ENCODE measurements at regions not wholly inside any gene's neighbourhood (a gene's known extent, or its start where the extent isn't known, plus 50 kb on each side); places are given as distances from the start of the nearest gene placed in this dataset.
"Not testable (repeated sequence)": the region's sequence is repeated elsewhere in the genome, so short reads cannot be mapped to it uniquely, and the experiment has no call there.

GRCh38 chr13:65529541-65529940 is 1700.6 kb downstream of the PCDH9 start:
- intact Hi-C loops (cut with micrococcal nuclease) = no loop called here

- intact Hi-C loops (cut with micrococcal nuclease) = no loop called here
These were observed 1721.4 kb downstream of the PCDH9 start for GRCh38 chr13:65508745-65509144.

DNA sequence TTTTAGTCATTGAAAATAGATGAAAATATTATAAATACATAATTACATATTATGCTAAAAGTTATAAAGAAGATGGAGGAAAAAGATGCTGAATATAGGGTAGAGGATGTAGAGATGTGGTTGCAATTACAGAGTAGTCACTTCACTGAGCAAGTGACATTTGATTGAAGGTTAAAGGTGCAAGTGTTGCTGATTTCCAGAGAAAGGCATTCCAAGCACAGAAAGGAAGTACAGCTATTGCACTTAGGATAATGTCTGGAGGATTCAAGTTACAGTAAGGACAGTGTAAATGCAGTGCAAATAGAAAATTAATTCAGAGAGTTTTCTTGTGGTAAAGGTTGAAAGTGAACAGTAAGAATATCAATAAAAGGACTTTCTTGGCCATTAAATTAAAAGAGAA is 1721.8 kb downstream of the PCDH9 start:
- intact Hi-C loops (cut with micrococcal nuclease) = no loop called here

- intact Hi-C loops (cut with micrococcal nuclease) = no loop called here
These were observed 1724.2 kb downstream of the PCDH9 start for GRCh38 chr13:65505941-65506340.

DNA sequence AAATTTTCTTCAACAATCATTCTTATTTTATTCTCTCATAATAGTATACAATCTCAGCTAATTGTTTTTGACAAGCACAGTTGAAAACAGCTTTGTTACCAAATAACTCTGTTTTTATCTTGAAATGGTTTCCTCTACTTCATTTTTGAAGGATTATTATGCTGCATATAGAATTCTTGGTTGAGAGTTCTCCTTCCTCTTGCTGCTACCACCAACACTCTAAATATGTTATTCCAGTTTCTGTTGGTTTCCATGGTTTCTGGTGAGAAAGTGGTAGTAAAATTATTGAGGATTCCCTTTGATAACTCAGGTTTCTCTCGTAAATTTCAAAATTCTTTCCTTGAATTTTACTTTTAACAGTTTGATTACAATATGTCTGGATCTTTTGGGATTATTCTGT is 1725.9 kb downstream of the PCDH9 start:
- intact Hi-C loops (cut with micrococcal nuclease) = no loop called here

- intact Hi-C loops (cut with micrococcal nuclease) = no loop called here
These were observed 1729.7 kb downstream of the PCDH9 start for GRCh38 chr13:65500481-65500880.

DNA sequence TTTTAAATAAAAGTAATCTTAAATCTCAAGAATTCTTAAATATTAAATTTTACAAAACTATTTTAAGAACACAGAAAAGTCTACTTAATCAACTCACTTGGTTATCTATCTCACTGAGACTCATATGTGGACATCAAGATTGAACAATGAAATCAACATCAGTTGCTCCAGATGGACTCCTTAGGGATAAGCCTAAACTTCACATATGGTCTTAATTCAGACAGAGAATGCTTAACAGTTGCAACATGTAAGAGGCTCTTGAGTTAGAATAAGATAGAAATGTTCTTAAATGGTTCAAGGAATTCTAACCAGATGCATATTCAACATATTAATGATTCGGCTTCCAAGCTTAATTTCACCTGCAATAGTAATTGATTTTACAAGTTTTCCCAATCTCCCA is 1730.9 kb downstream of the PCDH9 start:
- intact Hi-C loops (cut with micrococcal nuclease) = no loop called here

- intact Hi-C loops (cut with micrococcal nuclease) = no loop called here
These were observed 1732.9 kb downstream of the PCDH9 start for GRCh38 chr13:65497265-65497664.

DNA sequence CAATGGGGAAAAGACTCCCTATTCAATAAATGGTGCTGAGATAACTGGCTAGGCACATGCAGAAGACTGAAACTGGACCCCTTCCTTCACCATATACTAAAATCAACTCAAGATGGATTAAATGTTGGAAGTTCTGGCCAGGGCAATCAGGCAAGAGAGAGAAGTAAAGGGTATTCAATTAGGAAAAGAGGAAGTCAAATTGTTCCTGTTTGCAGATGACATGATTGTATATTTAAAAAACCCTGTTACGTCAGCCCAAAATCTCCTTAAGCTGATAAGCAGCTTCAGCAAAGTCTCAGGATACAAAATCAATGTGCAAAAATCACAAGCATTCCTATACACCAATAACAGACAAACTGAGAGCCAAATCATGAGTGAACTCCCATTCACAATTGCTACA is 1739.4 kb downstream of the PCDH9 start:
- intact Hi-C loops (cut with micrococcal nuclease) = not testable (repeated sequence)

DNA sequence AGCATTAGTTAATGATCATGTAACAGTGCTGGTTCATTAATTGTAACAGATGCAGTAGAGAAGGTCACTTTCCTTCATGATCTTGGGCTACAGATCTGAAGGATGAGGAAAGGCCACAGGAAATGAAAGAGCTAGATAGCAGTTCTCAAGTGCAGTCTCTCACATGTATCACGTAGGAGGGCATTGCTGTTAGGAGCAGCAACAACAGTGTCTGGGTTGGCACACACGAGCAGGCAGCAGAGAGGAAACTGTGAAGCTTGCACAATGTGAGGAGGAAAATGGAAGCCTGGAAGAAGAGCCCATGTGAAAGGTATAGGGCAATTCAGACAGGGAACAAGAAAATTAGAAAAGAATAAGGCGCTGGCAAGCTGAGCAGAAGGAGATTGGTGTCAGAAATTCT is 1741.5 kb downstream of the PCDH9 start:
- intact Hi-C loops (cut with micrococcal nuclease) = no loop called here

- intact Hi-C loops (cut with micrococcal nuclease) = no loop called here
These were observed 1750.4 kb downstream of the PCDH9 start for GRCh38 chr13:65479692-65480091.

DNA sequence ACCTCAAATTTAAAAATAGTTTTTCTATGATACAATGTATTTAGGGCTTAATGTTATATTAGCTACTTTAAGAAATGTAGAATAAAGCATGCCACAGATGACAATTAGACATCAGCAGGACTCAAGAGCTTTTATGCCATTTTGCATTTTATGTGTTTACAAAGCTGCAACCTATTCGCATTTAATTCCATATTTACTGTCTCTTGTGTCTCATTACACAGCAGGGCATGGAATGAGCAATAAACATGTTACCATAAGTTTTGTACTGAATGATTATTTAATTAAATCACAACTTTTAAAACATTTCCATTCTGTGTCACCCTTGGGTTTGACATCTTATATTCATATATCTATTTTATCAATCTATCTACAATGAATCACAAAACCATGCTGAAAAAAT is 1756.9 kb downstream of the PCDH9 start:
- intact Hi-C loops (cut with micrococcal nuclease) = no loop called here

DNA sequence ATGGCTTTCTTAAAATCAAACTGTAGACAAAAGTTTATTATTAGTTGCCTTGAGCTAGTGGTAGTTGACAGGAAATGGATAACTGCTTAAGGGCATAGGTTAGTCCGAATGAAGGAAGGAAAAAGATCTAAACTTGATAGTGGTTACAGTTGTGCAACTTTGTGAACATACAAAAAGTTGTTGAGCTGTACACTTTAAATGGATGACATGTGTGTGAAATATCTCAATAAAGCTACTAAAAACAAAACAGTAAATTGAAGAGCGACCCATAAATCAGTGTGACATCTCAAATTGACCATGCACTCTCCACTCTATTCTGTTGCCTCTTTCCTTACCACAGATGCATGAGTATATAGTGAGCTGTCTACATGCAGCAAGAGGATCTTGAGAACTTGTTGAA is 1757.8 kb downstream of the PCDH9 start:
- intact Hi-C loops (cut with micrococcal nuclease) = no loop called here

GRCh38 chr13:65470781-65471180 is 1759.4 kb downstream of the PCDH9 start:
- intact Hi-C loops (cut with micrococcal nuclease) = no loop called here

DNA sequence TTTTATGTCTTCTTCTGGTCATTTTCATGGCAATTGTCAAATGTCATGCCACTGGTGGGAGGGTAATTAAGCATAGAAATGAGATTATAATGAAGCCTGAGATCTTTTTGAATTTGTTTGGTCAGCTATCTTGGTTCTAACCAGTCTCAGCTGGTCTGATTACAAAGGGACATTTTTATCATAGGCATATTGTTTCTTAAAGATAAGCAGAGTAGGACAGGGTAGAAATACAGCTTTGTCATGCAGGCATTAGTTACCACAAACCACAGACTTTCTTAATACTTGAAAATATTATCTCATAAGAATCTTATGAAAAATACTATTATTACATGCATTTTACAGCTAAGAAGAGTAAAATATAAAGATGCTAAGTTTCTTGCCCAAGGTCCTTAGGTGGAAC is 1761.5 kb downstream of the PCDH9 start:
- intact Hi-C loops (cut with micrococcal nuclease) = no loop called here

DNA sequence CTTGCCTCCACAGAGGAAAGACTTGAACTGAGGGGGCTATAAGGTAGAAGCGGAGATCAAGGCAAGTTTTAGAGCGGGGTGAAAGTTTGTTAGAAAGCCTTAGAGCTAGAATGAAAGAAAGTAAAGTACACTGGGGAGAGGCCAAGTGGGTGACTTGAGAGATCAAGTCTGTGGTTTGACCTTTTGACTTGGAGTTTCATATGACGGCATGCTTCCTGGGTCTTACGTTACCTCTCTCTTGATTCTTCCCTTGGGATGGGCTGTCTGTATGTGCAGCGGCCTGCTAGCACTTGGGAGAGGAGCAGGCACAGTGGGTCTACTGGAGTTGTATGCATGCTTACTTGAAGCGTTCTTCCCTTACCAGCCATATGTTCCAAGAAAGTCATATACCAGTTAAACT is 1768.5 kb downstream of the PCDH9 start:
- intact Hi-C loops (cut with micrococcal nuclease) = no loop called here

- intact Hi-C loops (cut with micrococcal nuclease) = no loop called here
These were observed 1770.0 kb downstream of the PCDH9 start for GRCh38 chr13:65460136-65460535.

- intact Hi-C loops (cut with micrococcal nuclease) = no loop called here
These were observed 1773.8 kb downstream of the PCDH9 start for GRCh38 chr13:65456150-65456912.

GRCh38 chr13:65454403-65454802 is 1775.7 kb downstream of the PCDH9 start:
- intact Hi-C loops (cut with micrococcal nuclease) = no loop called here

DNA sequence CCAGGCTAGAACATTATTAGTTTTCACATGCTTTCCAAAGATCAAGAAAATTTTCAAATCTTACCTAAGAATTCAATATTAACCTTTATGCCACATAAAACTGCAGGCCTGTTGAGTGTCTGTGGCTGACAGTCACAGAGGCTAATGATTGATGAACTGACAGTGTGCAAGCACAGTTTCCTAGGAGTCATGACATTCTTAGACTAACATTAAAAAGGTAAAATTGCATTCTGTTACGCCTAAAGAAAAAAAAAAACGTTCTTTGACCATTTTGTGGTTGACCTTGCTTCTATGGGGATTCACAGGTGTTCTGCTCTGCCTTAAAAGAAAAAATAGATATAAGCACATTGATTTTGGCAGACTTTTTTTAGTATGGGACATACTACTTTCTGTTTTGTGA is 1776.2 kb downstream of the PCDH9 start:
- intact Hi-C loops (cut with micrococcal nuclease) = no loop called here

GRCh38 chr13:65445340-65445739 is 1784.8 kb downstream of the PCDH9 start:
- intact Hi-C loops (cut with micrococcal nuclease) = no loop called here

DNA sequence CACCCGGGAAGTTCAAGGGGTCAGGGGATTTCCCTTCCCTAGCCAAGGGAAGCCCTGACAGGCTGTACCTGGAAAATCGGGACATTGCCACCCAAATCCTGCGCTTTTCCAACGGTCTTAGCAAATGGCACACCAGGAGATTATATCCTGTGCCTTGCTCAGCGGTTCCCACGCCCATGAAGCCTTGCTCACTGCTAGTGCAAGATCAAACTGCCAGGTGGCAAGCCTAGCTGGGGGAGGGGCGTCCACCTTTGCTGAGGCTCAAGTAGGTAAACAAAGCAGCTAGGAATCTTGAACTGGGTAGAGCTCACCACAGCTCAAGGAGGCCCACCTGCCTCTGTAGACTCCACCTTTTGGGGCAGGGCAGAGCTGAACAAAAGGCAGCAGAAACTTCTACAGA is 1794.5 kb downstream of the PCDH9 start:
- intact Hi-C loops (cut with micrococcal nuclease) = no loop called here

DNA sequence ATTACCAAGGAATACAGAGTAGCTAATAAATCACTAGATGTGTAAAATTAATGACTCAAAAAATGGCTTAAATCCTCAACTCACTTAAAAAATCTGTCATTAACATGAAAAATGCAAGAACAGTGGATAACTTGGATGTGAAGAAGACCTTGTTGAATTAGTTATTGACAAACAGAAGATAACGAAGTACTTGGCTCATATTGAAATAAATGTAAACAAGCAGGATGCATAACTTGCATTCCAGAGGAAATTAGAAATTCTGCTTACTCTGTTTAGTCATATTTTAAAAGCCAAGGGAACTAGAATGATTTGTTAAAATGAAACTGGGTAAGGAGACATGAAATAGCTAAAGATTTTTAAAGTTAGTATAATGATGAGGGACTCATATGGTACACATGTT is 1812.2 kb downstream of the PCDH9 start:
- intact Hi-C loops (cut with micrococcal nuclease) = no loop called here

DNA sequence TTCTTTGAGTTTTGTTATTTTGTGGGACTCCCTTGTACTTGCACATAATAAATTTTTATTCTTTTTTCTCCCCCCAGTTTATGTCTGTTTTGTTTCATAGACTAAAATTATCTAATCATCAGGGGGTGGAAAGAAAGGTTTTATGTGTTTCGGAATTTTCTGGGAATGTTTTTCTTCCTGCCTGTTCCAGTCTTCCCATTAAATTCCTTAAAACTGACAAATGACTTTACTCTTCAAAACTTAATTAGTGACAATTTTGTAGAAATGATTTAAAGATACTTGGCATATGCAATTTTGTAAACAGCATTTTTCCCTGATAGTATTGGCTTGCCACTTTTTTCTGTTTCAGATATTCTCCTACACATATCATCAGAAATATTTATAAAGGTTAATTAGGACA is 1813.4 kb downstream of the PCDH9 start:
- intact Hi-C loops (cut with micrococcal nuclease) = no loop called here

Measured in T-helper 1 cell treated with Interleukin-12 subunit alpha and Interleukin-12 subunit beta and Interleukin-4 antibody, amounts not matched to agents 30 ng/mL and 1 ng/mL, for 36 hours (primary cell).